ENCODE measurements at regions not wholly inside any gene's neighbourhood (a gene's known extent, or its start where the extent isn't known, plus 50 kb on each side); places are given as distances from the start of the nearest gene placed in this dataset.

DNA sequence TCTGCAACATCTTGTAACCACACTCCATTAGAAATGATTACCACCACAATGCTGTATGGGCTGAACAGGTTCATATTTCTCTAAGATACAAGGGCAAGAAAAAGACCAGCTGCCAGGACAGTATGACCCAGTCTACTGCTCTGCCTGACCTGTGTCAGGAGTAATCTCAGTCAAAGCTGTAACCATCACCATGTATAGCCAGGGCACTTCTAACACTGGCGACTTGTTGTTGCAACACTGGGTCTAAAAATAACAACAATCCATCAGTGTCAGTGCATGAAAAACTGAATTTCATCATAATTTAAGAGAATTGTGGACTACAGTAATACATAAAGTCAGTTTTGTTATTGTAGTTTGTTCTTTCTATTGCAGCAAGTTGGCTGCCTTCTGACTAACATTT is 738.6 kb upstream of the ADGRB3 start:
- H3K9me3 ChIP-seq = no peaks in the 10 kb centered on the region
- DNase-seq (ENCODE audit: low spot score) = no peak
- H3K4me3 ChIP-seq = no peak overlapping the region
- no peaks in the 10 kb centered on the region for H3K27me3 ChIP-seq
- no peak for TF ChIP-seq CTCF (IDR thresholded peaks at IDR 0.05)
- no peak overlapping the region for H3K27ac ChIP-seq
- H3K4me1 ChIP-seq = no peaks in the 10 kb centered on the region
- no peaks in the 10 kb centered on the region for H3K36me3 ChIP-seq

DNA sequence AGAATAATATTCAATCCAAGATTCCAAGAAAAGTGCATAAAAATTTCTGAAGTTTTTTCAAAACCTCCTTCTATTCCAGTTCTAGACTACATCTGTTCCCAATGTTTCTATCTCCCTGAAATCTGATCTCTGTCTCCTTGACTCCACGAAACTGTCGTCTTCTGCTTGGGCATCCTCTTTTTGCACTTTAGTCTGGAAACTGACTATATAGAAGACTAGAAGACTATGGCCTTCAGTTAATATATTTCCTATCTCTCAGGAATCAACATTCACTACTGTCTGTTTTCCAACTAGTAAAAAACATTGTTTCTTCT is 745.4 kb upstream of the ADGRB3 start:
- DNase-seq (ENCODE audit: low spot score) = no peak
- no peaks in the 10 kb centered on the region for H3K27me3 ChIP-seq
- H3K4me3 ChIP-seq = no peak overlapping the region
- TF ChIP-seq CTCF (IDR thresholded peaks at IDR 0.05) = no peak
- H3K9me3 ChIP-seq = no peaks in the 10 kb centered on the region
- no peaks in the 10 kb centered on the region for H3K4me1 ChIP-seq
- no peaks in the 10 kb centered on the region for H3K36me3 ChIP-seq
- H3K27ac ChIP-seq = no peak overlapping the region

- Histone ChIP-seq H3K4me3 (no peak overlapping the region), H3K4me1 (no peaks in the 10 kb centered on the region), H3K36me3 (no peaks in the 10 kb centered on the region), H3K27ac (no peak overlapping the region), H3K27me3 (no peaks in the 10 kb centered on the region), H3K9me3 (no peaks in the 10 kb centered on the region)
- DNase-seq (ENCODE audit: low spot score) = no peak
- TF ChIP-seq CTCF (IDR thresholded peaks at IDR 0.05) = no peak
Observed at GRCh38 chr6:67888886-67889681, 746.0 kb upstream of the ADGRB3 start.

- no peaks in the 10 kb centered on the region for H3K27me3 ChIP-seq
- no peak for DNase-seq (ENCODE audit: low spot score)
- no peaks in the 10 kb centered on the region for H3K4me1 ChIP-seq
- no peak for TF ChIP-seq CTCF (IDR thresholded peaks at IDR 0.05)
- H3K4me3 ChIP-seq = no peak overlapping the region
- H3K27ac ChIP-seq = no peak overlapping the region
- no peaks in the 10 kb centered on the region for H3K36me3 ChIP-seq
- no peaks in the 10 kb centered on the region for H3K9me3 ChIP-seq
Observed at GRCh38 chr6:67888546-67888885, 746.6 kb upstream of the ADGRB3 start.

DNA sequence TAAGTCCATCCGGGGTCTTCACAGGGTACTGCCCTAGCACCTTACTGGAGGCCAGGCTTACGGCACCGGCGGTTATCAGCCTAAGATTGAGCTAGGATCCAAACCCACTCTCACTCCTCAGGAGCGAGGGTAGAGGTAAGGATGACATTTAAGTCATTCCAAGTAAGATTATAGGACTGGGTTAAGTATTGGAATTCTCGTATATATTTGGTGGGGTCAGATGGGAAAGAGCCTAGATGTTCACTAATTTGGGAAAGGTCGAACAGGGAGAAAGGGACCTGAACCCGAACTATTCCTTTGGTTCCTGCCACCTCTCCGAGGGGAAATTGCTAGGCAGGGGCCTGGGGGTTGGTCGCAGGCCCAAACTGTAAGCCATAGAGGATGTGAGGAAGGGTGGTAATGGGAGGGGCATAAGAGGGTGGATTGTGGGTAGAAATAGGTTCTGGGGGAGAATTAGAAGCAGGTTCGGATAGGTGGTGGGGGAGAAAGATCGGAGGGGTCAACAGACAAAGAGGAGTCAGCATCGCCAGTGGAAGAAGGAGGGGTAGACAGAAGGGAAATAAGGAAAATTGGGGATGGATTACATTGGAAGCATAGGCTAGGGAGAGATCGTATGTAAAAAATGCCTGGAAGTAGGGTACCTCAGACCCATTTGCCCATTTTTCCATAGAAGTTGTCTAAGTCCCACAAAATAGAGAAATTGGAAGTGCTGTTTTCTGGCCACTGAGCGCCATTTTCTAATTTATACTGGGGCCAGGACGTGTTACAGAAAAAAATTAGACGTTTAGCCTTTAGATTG is 747.1 kb upstream of the ADGRB3 start:
- Histone ChIP-seq H3K4me3 (no peak overlapping the region), H3K9me3 (no peaks in the 10 kb centered on the region), H3K27ac (no peak overlapping the region), H3K27me3 (no peaks in the 10 kb centered on the region), H3K36me3 (no peaks in the 10 kb centered on the region), H3K4me1 (no peaks in the 10 kb centered on the region)
- DNase-seq (ENCODE audit: low spot score) = no peak
- no peak for TF ChIP-seq CTCF (IDR thresholded peaks at IDR 0.05)

Measured in right atrium auricular region (tissue), 2 donors.